Glutamatergic neuron (in vitro differentiated cells): ENCODE measurements at regions not wholly inside any gene's neighbourhood (a gene's known extent, or its start where the extent isn't known, plus 50 kb on each side); places are given as distances from the start of the nearest gene placed in this dataset.

Experiments
- DNase-seq: peaks from one replicate; pipeline ENCODE4 v3.0.0; 2022
- H3K27ac Mint-ChIP-seq: one replicate; pipeline ENCODE4 v1.8.0; 2020; ENCODE audit warnings: mild to moderate bottlenecking, mixed read lengths, inconsistent platforms; ENCODE audit not compliant: unreplicated experiment
- H3K27me3 Mint-ChIP-seq: one replicate; pipeline ENCODE4 v1.8.0; 2020; ENCODE audit warnings: mild to moderate bottlenecking, moderate library complexity, mixed read lengths, inconsistent platforms; ENCODE audit not compliant: unreplicated experiment
- H3K36me3 Mint-ChIP-seq: one replicate; pipeline ENCODE4 v1.8.0; 2020; ENCODE audit warnings: mild to moderate bottlenecking, mixed read lengths, inconsistent platforms; ENCODE audit not compliant: unreplicated experiment
- H3K4me1 Mint-ChIP-seq: one replicate; pipeline ENCODE4 v1.8.0; 2020; ENCODE audit warnings: mild to moderate bottlenecking, low read depth, mixed read lengths, inconsistent platforms; ENCODE audit not compliant: unreplicated experiment
- H3K4me3 Mint-ChIP-seq: one replicate; pipeline ENCODE4 v1.8.0; 2020; ENCODE audit warnings: mild to moderate bottlenecking, mixed read lengths, inconsistent platforms; ENCODE audit not compliant: unreplicated experiment
- H3K9me3 Mint-ChIP-seq: one replicate; pipeline ENCODE4 v1.8.0; 2020; ENCODE audit warnings: mild to moderate bottlenecking, moderate library complexity, mixed read lengths, inconsistent platforms; ENCODE audit not compliant: unreplicated experiment
- TF ChIP-seq, protein P1 (sequence below): fragments of 200-600 bp; sonication (generic); IDR thresholded peaks from one replicate; pipeline ENCODE4 v1.5.0; 2021; ENCODE audit not compliant: partially characterized antibody, unreplicated experiment

DNA sequence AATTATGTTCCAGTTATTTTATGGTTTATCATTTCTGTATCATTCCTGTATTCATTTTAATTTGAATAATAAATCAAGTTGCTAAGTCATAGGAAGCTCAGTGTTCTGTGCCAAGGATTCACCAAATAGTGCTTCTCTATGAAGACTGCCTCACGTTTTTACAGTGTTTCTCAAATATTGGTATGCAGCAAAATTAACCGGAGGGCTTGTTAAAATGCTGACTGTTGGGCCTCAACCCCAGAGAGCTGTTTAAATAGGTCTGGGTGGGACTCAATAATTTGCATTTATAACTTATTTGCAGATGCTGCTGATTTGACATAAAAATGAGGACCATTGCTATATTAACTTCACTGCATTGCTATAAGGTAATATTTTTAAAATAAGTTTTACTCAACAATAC lies 166.7 kb downstream of the TINAG start:
- Mint-ChIP-seq H3K36me3 (no peaks in the 10 kb centered on the region), H3K9me3 (no peaks in the 10 kb centered on the region), H3K4me3 (no peak overlapping the region), H3K4me1 (no peaks in the 10 kb centered on the region), H3K27me3 (no peaks in the 10 kb centered on the region), H3K27ac (no peak overlapping the region)
- TF ChIP-seq, protein P1, sequence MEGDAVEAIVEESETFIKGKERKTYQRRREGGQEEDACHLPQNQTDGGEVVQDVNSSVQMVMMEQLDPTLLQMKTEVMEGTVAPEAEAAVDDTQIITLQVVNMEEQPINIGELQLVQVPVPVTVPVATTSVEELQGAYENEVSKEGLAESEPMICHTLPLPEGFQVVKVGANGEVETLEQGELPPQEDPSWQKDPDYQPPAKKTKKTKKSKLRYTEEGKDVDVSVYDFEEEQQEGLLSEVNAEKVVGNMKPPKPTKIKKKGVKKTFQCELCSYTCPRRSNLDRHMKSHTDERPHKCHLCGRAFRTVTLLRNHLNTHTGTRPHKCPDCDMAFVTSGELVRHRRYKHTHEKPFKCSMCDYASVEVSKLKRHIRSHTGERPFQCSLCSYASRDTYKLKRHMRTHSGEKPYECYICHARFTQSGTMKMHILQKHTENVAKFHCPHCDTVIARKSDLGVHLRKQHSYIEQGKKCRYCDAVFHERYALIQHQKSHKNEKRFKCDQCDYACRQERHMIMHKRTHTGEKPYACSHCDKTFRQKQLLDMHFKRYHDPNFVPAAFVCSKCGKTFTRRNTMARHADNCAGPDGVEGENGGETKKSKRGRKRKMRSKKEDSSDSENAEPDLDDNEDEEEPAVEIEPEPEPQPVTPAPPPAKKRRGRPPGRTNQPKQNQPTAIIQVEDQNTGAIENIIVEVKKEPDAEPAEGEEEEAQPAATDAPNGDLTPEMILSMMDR: no peak
- no peak for DNase-seq

DNA sequence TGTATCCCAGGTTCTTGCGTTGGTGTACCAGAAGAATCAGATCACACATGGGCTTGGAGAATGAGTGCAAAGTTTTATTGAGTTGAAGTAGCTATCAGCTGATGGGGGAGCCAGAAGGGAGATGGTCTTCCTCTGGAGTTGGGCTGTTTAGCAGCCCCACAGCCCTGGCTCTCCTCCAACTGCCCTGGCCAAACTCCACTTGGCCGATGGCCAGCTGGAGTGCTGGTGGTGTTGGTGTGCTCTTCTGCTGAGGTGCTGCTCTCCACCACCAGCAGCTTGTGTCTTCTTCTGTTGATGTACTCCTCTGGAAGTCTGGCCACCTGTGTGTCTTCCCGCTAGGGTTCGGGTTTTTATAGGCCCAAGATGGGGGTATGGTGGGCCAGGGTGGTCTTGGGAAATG lies 172.8 kb downstream of the TINAG start:
- TF ChIP-seq, protein P1: no peak
- H3K27me3 Mint-ChIP-seq: no peaks in the 10 kb centered on the region
- H3K4me1 Mint-ChIP-seq: no peaks in the 10 kb centered on the region
- no peaks in the 10 kb centered on the region for H3K36me3 Mint-ChIP-seq
- DNase-seq: no peak
- no peaks in the 10 kb centered on the region for H3K9me3 Mint-ChIP-seq
- H3K27ac Mint-ChIP-seq: no peak overlapping the region
- H3K4me3 Mint-ChIP-seq: no peak overlapping the region

DNA sequence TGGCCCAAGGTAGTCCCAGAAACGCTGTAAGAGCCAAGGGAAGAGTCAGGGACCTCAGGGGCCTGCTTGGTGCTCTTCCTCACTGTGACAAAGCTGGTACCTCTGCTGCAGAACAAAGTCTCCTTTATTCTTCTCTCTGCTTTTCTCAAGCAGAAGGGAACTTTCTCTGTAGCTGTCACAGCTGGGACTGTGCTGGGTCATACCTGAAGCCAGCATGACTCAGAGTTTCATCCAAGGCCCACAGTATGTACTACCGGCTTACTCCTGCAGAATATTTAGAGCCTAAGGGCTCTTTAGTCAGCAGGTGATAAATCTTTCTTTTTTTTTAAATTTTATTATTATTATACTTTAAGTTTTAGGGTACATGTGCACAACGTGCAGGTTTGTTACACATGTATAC lies 183.2 kb downstream of the TINAG start:
- Mint-ChIP-seq H3K27me3 (no peaks in the 10 kb centered on the region), H3K27ac (no peak overlapping the region), H3K36me3 (peaks cover 12% of the 10 kb centered on the region), H3K4me1 (no peaks in the 10 kb centered on the region), H3K4me3 (no peak overlapping the region), H3K9me3 (no peaks in the 10 kb centered on the region)
- TF ChIP-seq, protein P1: no peak
- no peak for DNase-seq

DNA sequence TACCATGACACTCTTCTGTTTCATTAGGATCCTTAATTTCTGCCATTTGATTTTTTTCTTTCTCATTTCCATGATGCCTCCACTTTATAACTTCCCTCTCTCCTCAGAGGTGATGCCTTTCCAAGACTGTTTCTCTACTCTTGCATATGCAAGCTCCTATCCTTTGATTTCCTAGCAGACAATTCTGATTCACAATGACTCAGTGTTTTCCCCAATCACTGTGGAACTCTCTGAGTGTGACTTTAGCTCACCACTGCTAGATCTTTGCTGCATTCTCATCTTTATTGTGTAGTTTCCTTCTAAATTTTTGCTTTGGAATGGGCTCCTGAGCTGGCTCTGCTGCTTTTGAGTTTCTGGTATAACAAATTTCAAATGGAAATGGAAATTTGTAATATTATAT lies 184.9 kb downstream of the TINAG start:
- peaks cover 13% of the 10 kb centered on the region for H3K36me3 Mint-ChIP-seq
- H3K27ac Mint-ChIP-seq: no peak overlapping the region
- no peak for DNase-seq
- H3K4me1 Mint-ChIP-seq: no peaks in the 10 kb centered on the region
- no peak overlapping the region for H3K4me3 Mint-ChIP-seq
- H3K27me3 Mint-ChIP-seq: no peaks in the 10 kb centered on the region
- TF ChIP-seq, protein P1: no peak
- no peaks in the 10 kb centered on the region for H3K9me3 Mint-ChIP-seq

DNA sequence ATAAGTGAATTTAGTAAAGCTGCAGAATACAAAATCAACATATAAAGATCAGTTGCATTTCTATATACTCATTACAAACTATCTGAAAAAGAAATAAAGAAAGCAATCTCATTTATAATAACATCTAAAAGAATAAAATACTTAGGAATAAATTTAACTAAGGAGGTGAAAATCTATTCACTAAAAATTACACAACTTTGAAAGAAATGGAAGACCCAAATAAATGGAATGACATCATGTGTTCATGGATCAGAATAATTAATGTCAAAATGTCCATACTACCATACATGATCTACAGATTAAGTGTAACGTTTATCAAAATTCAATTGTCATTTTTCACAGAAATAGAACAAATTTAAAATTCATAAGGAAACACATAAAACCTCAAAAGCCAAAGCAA lies 194.9 kb downstream of the TINAG start:
- Mint-ChIP-seq H3K4me1 (no peaks in the 10 kb centered on the region), H3K9me3 (peaks cover 4% of the 10 kb centered on the region), H3K27ac (no peak overlapping the region), H3K4me3 (no peak overlapping the region), H3K36me3 (peaks cover 7% of the 10 kb centered on the region), H3K27me3 (no peaks in the 10 kb centered on the region)
- TF ChIP-seq, protein P1: no peak
- no peak for DNase-seq
